ENCODE measurements at regions not wholly inside any gene's neighbourhood (a gene's known extent, or its start where the extent isn't known, plus 50 kb on each side); places are given as distances from the start of the nearest gene placed in this dataset.

- no peak for DNase-seq
Measured at GRCh38 chr3:23644099-23644498, 161.7 kb upstream of the UBE2E1 start.

DNA sequence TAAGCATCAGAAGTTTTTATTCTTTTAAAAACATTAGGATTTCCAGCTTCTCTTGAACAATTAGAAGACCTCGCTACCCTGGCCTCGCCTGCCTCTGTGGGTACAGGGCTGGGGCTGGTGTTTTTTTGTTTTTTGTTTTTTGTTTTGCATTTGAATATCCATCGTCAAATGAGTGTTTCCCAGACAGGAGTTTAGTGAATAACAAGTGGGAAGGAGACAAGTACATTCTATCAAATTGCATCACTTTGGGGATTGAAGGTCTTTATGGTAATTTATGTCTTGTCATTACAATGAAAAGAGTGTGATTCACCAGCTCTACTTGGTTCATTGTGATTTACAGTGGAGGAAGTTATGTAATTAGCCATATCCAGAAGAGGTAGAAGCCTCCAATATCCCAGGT is 161.1 kb upstream of the UBE2E1 start:
- DNase-seq = no peak

- DNase-seq = no peak
Measured at GRCh38 chr3:23645533-23646183, 160.1 kb upstream of the UBE2E1 start.

DNA sequence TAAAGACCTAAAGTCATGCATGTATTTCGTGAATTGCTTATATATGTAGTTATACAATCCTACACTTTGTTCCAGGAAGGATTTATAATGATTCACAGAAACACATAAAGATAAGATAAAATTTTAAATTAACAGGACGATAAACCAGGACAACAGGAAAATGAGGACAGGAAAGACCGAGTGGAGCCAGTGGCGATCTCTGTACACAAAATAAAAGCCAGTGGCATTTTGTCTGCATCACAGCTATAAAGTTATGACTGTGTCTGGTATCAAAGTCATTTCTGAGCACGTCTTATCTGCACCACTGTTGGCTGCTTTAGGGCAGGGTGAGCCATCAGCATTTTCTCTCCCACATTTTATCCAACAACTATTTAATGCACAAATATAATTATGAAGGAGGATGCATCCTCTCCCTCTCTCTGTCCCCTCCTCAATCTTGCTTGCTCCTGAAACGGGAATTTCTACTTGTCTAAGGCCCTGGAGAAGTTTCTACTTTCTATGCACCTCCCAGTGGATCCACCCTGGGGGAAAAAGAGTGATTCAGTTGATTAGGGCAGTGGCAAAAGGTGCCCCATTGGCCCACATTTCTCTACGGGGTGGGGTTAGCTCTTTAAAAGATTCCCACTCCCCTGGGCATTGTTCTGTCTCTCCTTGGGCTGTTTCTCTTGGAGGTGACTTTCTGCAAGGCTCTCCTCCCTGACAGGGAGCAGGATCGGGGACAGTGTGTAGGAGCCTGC is 159.4 kb upstream of the UBE2E1 start:
- DNase-seq = no peak

GRCh38 chr3:23647706-23648258 is 158.0 kb upstream of the UBE2E1 start:
- DNase-seq = no peak

GRCh38 chr3:23648326-23648995 is 157.3 kb upstream of the UBE2E1 start:
- DNase-seq = no peak

DNA sequence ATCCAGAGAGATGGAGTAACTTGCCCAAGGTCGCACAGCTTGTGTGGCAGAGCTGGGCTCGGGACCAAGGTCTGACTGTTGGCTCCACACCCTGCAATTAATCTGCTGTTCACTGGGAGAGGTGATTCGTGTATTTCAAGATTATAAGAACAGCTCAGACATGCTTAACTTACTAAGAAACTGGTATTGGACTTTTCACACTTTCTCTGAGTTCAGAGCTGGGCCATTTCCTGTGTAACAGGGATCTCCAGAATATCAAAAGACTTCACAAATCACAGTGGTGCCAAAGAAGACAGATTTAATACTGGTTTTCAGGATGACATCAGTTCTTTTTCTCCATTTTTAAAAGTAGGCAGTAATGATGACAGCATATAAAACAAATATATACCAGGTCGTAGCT is 156.8 kb upstream of the UBE2E1 start:
- DNase-seq = no peak

DNA sequence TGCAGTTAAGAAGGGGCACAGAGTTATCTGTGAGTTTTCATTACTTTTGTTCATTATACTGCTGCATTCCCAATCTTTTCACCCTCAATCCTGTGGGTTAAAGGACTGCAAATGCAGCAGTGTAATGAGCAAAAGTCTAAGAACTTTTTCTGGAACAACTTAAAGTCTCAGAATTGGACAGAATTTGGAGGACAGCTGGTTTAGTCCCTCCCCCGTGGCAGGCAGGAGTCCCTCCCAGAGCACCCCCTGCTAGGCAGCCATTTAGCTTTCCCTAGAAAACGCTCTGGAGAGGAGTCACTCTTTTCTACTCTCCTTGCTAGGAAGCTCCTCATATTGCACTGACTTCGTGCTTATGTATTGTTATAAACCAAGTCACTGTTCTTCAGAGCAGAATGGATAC is 156.3 kb upstream of the UBE2E1 start:
- no peak for DNase-seq

- no peak for DNase-seq
Measured at GRCh38 chr3:23650371-23651140, 155.2 kb upstream of the UBE2E1 start.

GRCh38 chr3:23653647-23654525 is 151.9 kb upstream of the UBE2E1 start:
- no peak for DNase-seq

GRCh38 chr3:23654571-23654970 is 151.2 kb upstream of the UBE2E1 start:
- DNase-seq = no peak

- DNase-seq = no peak
Measured at GRCh38 chr3:23655749-23656148, 150.0 kb upstream of the UBE2E1 start.

DNA sequence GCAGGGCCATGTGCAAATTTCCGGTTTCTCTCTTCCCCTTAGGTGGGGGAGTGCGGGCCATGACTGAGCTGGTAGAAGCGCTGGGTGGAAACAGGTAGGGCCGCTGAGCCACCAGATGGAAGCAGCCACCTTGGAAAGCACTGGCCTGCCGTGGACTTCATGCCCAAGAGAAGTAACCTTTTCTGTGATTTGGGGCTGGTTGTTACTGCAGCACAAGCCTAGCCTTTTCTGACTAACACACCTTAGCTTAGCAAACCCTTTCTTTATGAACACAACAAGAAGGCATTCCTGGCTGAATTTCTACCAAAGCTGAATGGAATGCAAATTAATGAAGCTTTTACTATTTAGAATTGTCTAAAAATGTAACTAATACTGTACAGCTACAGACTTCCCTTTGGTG is 149.6 kb upstream of the UBE2E1 start:
- no peak for DNase-seq

- no peak for DNase-seq
Measured at GRCh38 chr3:23656821-23657220, 148.9 kb upstream of the UBE2E1 start.

DNA sequence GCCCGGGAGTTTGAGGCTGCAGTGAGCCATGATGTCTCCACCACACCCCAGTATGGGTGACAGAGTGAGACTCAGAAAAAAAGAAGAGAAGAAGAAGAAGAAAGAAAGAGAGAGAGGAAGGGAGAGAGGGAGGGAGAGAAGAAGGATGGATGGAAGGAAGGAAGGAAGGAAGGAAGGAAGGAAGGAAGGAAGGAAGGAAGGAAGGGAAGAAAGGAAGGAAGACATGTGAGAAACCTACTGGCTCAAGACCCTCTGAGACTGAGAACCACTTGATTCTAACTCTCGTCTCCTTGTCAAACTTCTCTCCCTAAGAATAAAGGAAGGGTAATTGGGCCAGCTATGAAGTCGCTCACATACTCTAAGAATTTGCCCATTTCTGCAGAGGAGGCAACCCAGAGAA is 148.1 kb upstream of the UBE2E1 start:
- DNase-seq = no peak

DNA sequence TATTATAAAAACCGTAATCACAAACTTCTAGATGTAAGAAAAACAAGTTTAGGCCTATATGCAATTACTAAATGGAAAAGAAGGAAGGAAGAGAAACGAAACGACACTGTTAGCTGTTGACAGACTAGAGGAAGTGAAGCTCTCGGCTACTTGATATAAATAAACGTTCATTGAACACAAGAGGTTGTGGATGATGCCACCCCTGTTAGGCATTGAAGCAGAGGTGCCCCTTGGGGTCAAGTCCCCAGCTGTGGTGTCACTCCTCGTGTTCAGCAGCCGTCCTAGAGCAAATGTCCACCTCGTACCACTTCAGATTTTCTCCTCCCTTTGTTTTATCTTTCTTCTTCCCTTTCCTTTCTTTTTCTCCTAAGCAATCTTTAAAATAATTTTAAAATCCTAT is 146.5 kb upstream of the UBE2E1 start:
- DNase-seq = no peak

- no peak for DNase-seq
Measured at GRCh38 chr3:23659840-23660430, 145.8 kb upstream of the UBE2E1 start.

DNA sequence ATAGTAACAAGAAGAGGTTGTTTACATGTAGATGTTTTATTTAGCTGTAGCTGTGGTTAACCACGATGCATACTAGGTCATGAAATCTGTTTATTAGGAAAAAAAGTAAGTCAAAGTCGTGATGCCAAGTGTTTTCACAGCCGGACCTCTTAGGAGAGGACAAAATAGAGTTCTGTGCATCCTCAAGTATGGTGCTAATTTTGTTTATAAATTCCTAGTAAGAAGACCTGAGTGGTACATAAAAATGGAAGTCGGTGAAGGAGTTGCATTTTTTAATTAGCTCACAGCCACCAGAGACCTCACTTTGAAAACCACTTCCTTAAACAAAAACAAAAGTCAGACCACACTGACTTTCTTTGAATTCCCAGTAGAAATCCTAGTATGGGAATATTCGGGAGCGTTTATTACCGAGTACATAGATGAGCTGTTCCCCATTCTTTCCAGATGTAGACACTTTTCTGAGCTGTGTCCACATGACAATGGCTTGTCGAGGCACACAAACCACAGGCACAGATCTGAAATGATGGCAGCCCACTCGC is 143.6 kb upstream of the UBE2E1 start:
- no peak for DNase-seq

- no peak for DNase-seq
Measured at GRCh38 chr3:23663246-23663645, 142.5 kb upstream of the UBE2E1 start.

DNA sequence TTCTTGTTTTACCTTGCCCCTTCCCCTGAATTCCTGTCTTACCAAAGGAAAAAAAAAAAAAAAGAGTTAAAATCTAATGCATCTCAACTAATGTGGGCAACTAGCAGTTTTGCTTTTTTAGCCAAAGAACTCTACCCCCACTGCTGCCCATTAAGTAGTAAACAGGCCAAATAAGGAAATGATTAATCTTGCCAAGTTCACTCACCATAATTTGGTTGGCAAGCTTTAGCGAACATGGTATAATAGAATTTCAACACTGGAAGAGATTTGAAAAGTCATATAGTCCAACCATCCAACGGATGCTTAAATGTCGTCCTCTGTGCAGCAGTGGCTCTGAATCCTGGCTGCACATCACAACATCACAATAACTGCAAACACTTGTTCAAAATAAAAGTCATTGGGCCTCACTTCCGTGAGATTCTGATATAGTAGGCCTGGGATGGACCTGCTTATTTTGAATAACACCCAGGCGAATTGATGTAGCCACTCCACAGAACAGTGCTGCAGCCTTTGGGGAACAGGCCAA is 142.0 kb upstream of the UBE2E1 start:
- no peak for DNase-seq

DNA sequence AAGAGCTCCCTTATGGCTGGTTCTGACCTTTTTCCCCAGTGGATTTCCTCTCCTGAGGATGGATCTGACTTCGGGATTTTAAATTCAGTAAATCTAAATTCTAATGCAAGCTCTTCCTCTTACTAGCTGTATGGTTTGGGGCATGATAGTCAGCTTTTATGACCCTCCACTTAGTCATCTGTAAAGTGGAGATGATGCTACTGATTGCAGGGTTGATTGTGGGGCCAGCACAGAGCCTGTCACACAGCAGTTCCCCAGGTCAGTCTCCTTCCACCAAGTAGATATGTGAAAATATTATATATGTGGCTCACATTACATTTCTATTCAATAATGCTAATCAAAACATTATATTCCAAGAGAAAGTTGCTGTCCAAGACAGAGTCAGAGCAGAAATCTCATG is 141.3 kb upstream of the UBE2E1 start:
- no peak for DNase-seq
